Breast epithelium (tissue), 3 donors: ENCODE measurements at regions not wholly inside any gene's neighbourhood (a gene's known extent, or its start where the extent isn't known, plus 50 kb on each side); places are given as distances from the start of the nearest gene placed in this dataset.

Source experiments
- POLR2A ChIP-seq: fragments of 450-650 bp; IDR thresholded peaks from one replicate; pipeline ENCODE4 v1.6.1; 2016; ENCODE audit warnings: antibody characterized with exemption, mild to moderate bottlenecking, moderate library complexity
- TF ChIP-seq, protein P1 (sequence below), 3 donors: fragments of 450-650 bp; IDR thresholded peaks; one replicate each; pipeline ENCODE4 v1.5.1; 2016 to 2017; ENCODE audit warnings: antibody characterized with exemption in 3 of 3, mild to moderate bottlenecking in 3 of 3, moderate library complexity in 3 of 3

DNA sequence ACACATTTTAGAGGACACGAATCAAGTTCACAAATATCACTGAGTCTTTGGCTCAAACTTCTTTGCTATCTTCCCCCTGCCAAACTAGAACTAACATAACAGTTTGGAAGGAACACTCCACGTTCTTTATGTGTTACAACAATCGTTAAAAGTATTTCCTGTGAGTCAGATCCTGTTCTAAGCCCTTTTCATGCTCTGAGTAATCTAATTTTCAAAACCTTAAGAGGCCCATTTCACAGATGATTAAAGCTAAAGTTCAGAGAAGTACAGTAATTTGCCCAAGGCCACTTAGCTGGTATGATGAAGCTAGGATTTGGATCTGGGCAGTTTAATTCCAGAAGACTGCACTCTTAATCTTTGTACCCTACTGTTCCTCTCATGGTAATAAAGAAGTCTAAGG is 854.4 kb upstream of the INTU start:
- no peak for TF ChIP-seq POLR2A
- TF ChIP-seq, protein P1, sequence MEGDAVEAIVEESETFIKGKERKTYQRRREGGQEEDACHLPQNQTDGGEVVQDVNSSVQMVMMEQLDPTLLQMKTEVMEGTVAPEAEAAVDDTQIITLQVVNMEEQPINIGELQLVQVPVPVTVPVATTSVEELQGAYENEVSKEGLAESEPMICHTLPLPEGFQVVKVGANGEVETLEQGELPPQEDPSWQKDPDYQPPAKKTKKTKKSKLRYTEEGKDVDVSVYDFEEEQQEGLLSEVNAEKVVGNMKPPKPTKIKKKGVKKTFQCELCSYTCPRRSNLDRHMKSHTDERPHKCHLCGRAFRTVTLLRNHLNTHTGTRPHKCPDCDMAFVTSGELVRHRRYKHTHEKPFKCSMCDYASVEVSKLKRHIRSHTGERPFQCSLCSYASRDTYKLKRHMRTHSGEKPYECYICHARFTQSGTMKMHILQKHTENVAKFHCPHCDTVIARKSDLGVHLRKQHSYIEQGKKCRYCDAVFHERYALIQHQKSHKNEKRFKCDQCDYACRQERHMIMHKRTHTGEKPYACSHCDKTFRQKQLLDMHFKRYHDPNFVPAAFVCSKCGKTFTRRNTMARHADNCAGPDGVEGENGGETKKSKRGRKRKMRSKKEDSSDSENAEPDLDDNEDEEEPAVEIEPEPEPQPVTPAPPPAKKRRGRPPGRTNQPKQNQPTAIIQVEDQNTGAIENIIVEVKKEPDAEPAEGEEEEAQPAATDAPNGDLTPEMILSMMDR (IDR thresholded peaks at IDR 0.05): no peak
